ENCODE measurements at regions not wholly inside any gene's neighbourhood (a gene's known extent, or its start where the extent isn't known, plus 50 kb on each side); places are given as distances from the start of the nearest gene placed in this dataset.

GRCh38 chr4:43345323-43345925, 452.9 kb downstream of the GRXCR1 start:
- DNase-seq (ENCODE audit: low read depth in 3 of 3), result no peak

DNA sequence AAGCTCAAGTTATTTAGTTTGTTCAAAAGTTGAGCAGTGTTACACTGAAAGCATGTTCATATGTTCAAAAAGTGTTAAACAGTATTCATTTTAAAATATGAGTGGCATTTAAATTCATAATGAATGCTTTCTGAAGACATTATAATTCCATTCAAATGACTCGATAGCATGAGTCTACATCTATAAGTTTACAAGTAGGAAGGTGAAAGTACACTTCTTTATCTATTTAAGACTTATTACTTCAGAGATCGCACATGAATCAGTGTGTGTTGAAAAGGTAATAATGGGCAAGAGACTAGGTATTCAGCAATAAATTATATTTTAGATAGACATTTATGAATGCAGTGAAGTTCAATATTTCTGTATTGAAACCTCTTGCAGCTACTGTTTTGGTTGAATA, 456.1 kb downstream of the GRXCR1 start:
- no peak for DNase-seq (ENCODE audit: low read depth in 3 of 3)

DNA sequence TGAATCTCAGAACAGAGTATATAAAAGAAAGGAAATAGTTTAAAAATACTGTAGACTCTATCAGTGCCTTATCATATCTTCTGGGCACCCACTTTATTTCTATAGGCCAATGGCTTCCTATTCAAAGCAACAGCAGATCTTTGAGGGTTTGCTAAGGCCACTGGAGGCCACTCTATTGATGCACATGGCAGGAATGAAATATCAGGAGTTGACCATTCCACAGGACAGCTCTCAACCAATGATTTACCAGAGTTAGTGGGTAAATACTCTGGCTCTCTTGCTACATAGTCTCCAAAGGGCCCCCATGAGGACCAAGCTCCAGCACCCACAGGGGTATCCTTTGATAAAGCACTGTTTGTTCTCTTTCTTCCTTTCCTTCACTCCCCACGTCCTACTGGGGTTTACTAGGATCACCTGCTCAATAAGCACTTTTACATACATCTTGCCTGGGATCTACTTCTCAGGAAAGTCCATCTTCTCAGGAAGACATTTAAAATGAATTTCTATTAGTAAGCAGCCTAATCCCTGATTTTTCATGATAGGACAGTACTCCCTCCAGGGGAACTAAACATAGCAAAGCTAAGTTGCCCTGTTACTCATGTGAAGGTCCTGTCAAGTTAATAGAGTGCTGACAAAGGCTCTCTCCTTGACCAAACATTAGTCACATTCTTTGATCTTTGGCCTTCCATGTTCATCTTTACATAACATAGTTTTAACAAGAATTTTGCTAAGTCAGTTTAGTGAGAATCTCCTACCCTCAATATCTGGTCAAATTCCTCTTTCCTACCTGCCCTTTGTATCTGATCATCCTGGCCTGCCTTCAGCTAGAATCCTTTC, 459.7 kb downstream of the GRXCR1 start:
- no peak for DNase-seq (ENCODE audit: low read depth in 3 of 3)

DNA sequence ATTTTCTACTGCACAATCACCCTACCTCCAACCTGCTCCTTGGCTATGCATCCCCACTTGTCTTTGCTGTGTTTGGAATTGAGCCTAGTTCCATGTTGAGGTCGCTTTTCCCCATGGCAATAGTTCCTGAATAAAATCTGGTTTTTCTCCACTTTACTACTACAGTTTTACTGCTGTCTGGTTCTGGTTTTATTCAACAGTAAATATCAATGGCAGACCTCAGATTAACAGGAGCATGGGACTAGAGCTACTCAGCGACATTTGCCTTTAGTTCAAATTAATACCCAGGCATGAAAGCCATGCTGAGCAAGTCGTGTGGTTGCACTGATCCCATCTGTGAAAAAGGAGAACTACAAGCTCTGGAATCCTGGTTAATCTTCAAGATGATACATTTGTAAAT, 460.3 kb downstream of the GRXCR1 start:
- no peak for DNase-seq (ENCODE audit: low read depth in 3 of 3)

DNA sequence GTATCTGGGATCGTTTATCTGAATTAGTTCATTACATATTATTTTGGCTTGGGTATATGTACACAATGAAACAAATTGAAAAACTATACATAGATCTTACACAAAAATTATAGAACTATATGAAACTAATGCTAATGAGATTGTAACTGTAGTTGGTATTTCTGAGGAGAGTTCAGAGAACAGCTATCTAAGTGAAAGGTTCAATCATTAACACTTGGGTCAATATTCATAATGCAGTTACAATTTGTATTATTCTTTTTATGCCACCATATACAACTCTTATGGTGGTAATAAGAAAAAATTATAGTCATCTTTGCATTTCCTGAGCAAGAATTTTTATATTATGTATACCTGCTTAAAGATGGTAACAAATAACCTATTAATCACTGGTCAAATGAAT, 461.0 kb downstream of the GRXCR1 start:
- no peak for DNase-seq (ENCODE audit: low read depth in 3 of 3)

- DNase-seq (ENCODE audit: low read depth in 3 of 3), result no peak
These were observed 464.3 kb downstream of the GRXCR1 start for GRCh38 chr4:43356786-43357185.

GRCh38 chr4:43357252-43357974, 464.9 kb downstream of the GRXCR1 start:
- DNase-seq (ENCODE audit: low read depth in 3 of 3), result no peak

- no peak for DNase-seq (ENCODE audit: low read depth in 3 of 3)
These were observed 467.8 kb downstream of the GRXCR1 start for GRCh38 chr4:43360296-43360695.

- no peak for DNase-seq (ENCODE audit: low read depth in 3 of 3)
These were observed 470.5 kb downstream of the GRXCR1 start for GRCh38 chr4:43362875-43363636.

DNA sequence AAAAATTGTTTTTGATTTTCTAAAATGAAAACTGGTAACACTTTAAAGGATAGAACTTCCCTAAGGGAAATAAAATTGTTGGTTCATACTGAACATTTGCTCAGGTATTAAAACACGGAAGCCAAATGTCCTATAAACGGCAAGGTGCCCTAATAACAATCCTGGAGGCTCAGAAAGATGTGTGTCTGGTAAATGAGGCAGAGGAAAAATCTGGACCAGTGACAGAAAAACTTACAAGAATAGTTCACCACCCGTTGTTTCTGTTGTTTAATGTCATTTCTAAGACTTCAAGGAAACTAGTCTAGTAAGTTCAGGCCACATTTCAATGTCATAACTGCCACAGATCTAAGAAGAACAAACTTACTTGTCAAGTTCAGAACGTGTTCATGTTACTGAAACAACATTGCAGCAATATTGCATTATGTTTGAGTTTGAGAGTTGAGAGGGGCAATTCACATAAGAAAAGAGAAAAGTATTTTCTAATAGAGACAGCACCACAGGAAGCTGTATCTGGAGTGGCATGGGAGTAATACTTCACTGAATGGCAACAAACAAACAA, 476.6 kb downstream of the GRXCR1 start:
- DNase-seq (ENCODE audit: low read depth in 3 of 3), result no peak

GRCh38 chr4:43373201-43373600, 480.7 kb downstream of the GRXCR1 start:
- DNase-seq (ENCODE audit: low read depth in 3 of 3), result no peak

DNA sequence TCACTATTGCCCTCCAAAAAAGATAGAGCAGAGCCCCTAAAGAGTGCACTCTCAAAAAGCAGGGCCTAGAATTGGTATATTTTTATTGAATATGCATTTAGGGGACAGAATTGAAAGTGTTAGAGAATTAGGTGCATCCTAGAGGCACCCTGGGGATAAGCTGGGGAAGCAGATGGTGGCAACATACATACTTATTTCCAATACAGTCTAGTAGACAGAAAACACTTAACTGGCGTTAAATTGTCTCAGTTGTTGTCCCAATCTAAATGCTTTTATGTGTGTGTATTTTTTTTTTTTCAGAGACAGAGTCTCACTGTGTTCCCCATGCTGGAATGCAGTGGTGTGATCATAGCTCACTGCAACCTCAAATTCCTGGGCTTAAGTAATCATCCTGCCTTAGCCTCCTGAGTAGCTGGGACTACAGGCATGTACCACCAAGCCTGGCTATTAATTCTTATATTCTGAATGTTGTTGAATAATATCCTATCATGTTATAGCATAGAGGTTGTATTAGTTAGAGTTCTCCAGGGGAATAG, 481.8 kb downstream of the GRXCR1 start:
- no peak for DNase-seq (ENCODE audit: low read depth in 3 of 3)

DNA sequence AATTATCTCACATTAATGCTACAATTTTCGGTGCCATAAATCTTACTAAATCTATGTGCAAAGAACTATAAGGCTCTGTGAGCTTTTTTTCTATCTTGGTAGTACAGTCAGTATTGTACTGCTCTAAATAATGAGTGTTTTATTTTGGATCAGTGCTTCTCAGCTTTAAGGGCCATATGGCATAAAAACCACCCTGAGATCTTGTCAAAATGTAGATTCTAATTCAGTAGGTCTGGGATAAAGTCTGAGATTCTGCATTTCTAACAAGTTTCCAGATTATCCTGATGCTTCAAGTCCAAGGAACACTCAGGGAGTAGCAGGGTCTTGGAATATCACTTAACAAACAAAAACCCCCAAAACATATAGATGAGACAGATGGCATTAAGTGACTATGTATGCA, 486.5 kb downstream of the GRXCR1 start:
- no peak for DNase-seq (ENCODE audit: low read depth in 3 of 3)

DNA sequence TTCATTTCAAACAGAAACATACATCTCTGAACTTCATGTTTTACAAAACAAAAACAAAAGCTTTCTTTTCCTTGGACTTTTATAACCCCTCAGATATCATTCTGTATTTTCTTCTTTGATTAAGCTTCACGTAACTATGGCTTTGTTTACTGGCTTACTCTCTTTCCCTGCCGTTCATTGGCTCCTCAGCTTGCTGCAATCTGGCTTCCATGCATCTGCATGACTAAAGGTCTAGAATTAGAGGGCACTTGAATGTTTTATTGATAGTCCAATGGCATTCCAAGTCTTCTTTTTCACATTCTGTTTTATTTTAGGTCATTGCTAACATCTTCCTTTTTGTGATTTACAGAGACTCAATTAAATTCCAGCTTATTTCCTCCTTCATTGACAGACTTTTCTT, 487.6 kb downstream of the GRXCR1 start:
- no peak for DNase-seq (ENCODE audit: low read depth in 3 of 3)

DNA sequence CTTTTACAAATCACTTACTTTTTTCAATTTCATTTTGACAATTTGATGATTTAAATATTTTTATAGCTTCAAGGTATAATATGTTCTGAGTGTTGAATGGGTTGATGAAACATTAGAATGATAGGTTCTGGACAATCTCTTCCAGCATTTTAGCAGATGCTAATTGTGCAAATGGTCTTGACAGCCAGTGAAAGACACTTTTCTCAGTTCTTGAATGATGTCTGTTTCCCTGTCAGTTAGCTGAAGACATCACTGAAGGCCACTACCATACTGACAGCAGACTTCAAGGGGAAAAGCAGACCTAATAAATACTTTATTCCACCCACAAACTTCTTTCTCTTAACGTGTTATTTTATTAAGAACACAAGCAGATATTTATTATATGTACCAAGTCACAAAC, 498.6 kb downstream of the GRXCR1 start:
- DNase-seq (ENCODE audit: low read depth in 3 of 3), result no peak

DNA sequence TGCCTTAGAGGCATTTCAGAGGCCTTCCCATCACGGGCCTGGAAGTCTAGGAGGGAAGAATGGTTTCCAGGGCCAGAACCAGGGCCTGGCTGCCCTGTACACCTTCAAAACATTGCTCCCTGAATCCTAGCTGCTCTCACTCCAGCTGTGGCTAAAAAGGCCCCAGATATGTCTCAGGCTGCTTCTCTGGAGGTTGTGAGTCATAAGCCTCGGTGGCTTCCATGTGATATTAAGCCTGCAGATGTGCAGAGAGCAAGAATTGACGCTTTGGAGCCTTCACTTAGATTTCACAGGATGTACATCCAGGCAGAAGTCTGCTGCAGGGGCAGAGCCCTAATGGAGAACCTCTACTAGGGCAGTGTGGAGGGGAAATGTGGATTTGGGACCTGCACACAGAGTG, 502.5 kb downstream of the GRXCR1 start:
- DNase-seq (ENCODE audit: low read depth in 3 of 3), result no peak

DNA sequence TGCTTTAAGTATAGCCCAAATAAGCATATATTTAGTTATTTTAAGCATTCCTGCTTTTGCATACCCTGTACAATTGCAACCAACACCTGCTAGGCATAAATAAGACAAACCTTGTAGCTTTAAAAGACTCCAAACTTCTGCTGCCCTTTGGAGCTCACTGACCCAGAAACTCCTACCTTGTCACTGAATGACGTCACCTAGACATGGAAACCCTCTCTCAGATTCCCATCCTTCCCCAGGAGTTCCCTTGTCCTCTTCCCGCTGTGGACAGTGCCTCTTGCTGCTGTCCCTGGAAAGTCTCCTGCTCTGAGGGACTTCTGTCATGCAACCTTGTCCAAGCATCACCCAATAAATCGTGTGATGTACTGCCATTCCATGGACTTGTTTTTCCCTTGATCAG, 507.2 kb downstream of the GRXCR1 start:
- no peak for DNase-seq (ENCODE audit: low read depth in 3 of 3)

GRCh38 chr4:43402393-43402792, 509.9 kb downstream of the GRXCR1 start:
- DNase-seq (ENCODE audit: low read depth in 3 of 3), result no peak

DNA sequence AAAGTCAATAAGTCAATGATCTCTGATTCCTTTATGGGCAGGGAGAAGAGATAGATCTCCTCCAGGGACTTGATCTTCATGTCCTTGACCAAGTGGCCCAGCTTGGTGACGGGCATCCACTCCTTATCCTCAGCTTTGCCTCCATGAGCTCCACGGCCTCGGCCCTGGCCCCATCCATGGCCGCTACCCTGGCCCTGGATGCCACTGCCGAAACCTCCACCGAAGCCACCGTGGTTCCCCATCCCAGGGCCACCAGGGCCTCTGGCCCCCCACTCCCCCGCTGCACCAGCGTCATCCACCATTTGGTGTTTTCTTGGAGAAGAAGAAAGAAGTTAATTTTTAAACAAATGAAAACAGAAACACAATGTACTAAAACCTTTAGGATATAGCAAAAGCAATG, 518.1 kb downstream of the GRXCR1 start:
- no peak for DNase-seq (ENCODE audit: low read depth in 3 of 3)

GRCh38 chr4:43411226-43411625, 518.7 kb downstream of the GRXCR1 start:
- no peak for DNase-seq (ENCODE audit: low read depth in 3 of 3)

DNA sequence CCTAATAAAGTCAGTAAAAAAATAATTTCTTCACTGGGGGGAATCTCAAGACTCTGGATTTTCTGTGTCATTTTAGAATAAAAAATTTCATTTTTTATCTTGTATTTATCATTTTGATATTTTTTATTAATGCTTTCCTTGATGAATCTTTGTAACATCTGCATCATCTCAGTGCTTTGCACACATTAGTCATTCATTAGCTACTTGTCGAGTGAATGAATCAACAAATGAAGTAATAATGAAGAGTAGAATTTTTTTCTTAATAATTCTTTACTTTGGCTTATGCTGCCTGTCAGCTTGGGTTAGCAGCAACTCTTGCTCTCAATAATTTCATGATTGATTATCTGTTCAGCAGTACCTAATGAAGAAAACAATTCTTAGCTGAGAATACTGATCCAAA, 530.8 kb downstream of the GRXCR1 start:
- DNase-seq (ENCODE audit: low read depth in 3 of 3), result no peak

GRCh38 chr4:43425206-43425605, 532.7 kb downstream of the GRXCR1 start:
- DNase-seq (ENCODE audit: low read depth in 3 of 3), result no peak
